MM.1S (cell line): ENCODE measurements at regions not wholly inside any gene's neighbourhood (a gene's known extent, or its start where the extent isn't known, plus 50 kb on each side); places are given as distances from the start of the nearest gene placed in this dataset.

ENCODE experiments used
- CTCF ChIP-seq: fragments of 300-600 bp; sonication (generic); IDR thresholded peaks from 2 replicates; pipeline ENCODE4 v1.5.1; 2016; ENCODE audit warnings: antibody characterized with exemption, low read length, mixed read lengths
- EZH2 ChIP-seq: fragments of 300-600 bp; sonication (generic); optimal IDR thresholded peaks from 2 replicates; pipeline ENCODE3; 2017; ENCODE audit warnings: low read depth, mild to moderate bottlenecking, antibody characterized with exemption, low read length, mixed read lengths
- EZH2phosphoT487 ChIP-seq: fragments of 300-600 bp; sonication (generic); IDR thresholded peaks from 2 replicates; pipeline ENCODE4 v1.6.1; 2018; ENCODE audit warnings: antibody characterized with exemption, low read length

GRCh38 chr13:106916329-106916976 is 348.5 kb upstream of the ARGLU1 start:
- TF ChIP-seq CTCF (no peak), EZH2 (no peak), EZH2phosphoT487 (no peak)
